H9 (cell line): ENCODE measurements at regions not wholly inside any gene's neighbourhood (a gene's known extent, or its start where the extent isn't known, plus 50 kb on each side); places are given as distances from the start of the nearest gene placed in this dataset.

Source experiments
- DNase-seq: peaks from one replicate; pipeline ENCODE4 v3.0.0-alpha.2; 2017
- H2AFZ ChIP-seq: one replicate; pipeline ENCODE4 v1.6.1; 2013; ENCODE audit warnings: mild to moderate bottlenecking, low read length, control low read depth, moderate library complexity
- H2AK5ac ChIP-seq: 2 replicates; pipeline ENCODE4 v1.6.1; 2013; ENCODE audit warnings: low read length, control low read depth, mixed read lengths; ENCODE audit not compliant: insufficient read length
- H2BK120ac ChIP-seq: one replicate; pipeline ENCODE4 v1.6.1; 2013; ENCODE audit warnings: low read depth, mild to moderate bottlenecking, low read length, control low read depth, inconsistent platforms; ENCODE audit not compliant: poor library complexity, severe bottlenecking
- H2BK12ac ChIP-seq: 2 replicates; pipeline ENCODE4 v1.6.1; 2013; ENCODE audit warnings: low read length, control low read depth, mixed read lengths, low read depth; ENCODE audit not compliant: insufficient read length
- H2BK15ac ChIP-seq: 2 replicates; pipeline ENCODE4 v1.6.1; 2013; ENCODE audit warnings: low read depth, low read length, control low read depth
- H2BK20ac ChIP-seq: one replicate; pipeline ENCODE4 v1.6.1; 2013; ENCODE audit warnings: low read depth, mild to moderate bottlenecking, low read length, control low read depth, inconsistent platforms; ENCODE audit not compliant: poor library complexity, severe bottlenecking
- H2BK5ac ChIP-seq: 2 replicates; pipeline ENCODE4 v1.6.1; 2013; ENCODE audit warnings: low read length, control low read depth, mixed read lengths; ENCODE audit not compliant: insufficient read length
- H3K14ac ChIP-seq: 2 replicates; pipeline ENCODE4 v1.6.1; 2013; ENCODE audit warnings: low read length, control low read depth; ENCODE audit not compliant: insufficient read depth
- H3K18ac ChIP-seq: 2 replicates; pipeline ENCODE4 v1.6.1; 2013; ENCODE audit warnings: low read depth, mild to moderate bottlenecking, mixed read lengths, low read length, control low read depth; ENCODE audit not compliant: insufficient read length
- H3K23ac ChIP-seq: 2 replicates; pipeline ENCODE4 v1.6.1; 2013; ENCODE audit warnings: low read length, control low read depth, mixed read lengths, low read depth; ENCODE audit not compliant: insufficient read length
- H3K23me2 ChIP-seq: 2 replicates; pipeline ENCODE4 v1.6.1; 2013; ENCODE audit warnings: low read depth, mild to moderate bottlenecking, mixed read lengths, low read length, control low read depth; ENCODE audit not compliant: insufficient read length, poor library complexity, severe bottlenecking
- H3K27ac ChIP-seq: 2 replicates; pipeline ENCODE4 v1.5.1; 2013; ENCODE audit warnings: low read length, control low read depth, mixed read lengths, low read depth; ENCODE audit not compliant: insufficient read length
- H3K27me3 ChIP-seq: 2 replicates; pipeline ENCODE4 v1.6.1; 2013; ENCODE audit warnings: low read length, control low read depth, inconsistent platforms; ENCODE audit not compliant: insufficient read depth
- H3K4ac ChIP-seq: 2 replicates; pipeline ENCODE4 v1.6.1; 2013; ENCODE audit warnings: low read depth, mild to moderate bottlenecking, control low read depth, inconsistent platforms, low read length, moderate library complexity
- H3K4me1 ChIP-seq: 2 replicates; pipeline ENCODE4 v1.6.1; 2013; ENCODE audit warnings: low read length, control low read depth, inconsistent platforms; ENCODE audit not compliant: insufficient read depth
- H3K4me2 ChIP-seq: 2 replicates; pipeline ENCODE4 v1.6.1; 2013; ENCODE audit warnings: low read length, control low read depth, mixed read lengths; ENCODE audit not compliant: insufficient read length, insufficient read depth
- H3K56ac ChIP-seq: 2 replicates; pipeline ENCODE4 v1.6.1; 2013; ENCODE audit warnings: low read depth, mild to moderate bottlenecking, mixed read lengths, low read length, control low read depth; ENCODE audit not compliant: insufficient read length
- H3K79me1 ChIP-seq: 2 replicates; pipeline ENCODE4 v1.6.1; 2013; ENCODE audit warnings: low read depth, mild to moderate bottlenecking, moderate library complexity, low read length, control low read depth, inconsistent platforms; ENCODE audit not compliant: insufficient read depth, poor library complexity, severe bottlenecking
- H3K79me2 ChIP-seq: 2 replicates; pipeline ENCODE4 v1.6.1; 2013; ENCODE audit warnings: low read length, control low read depth, inconsistent platforms; ENCODE audit not compliant: insufficient read depth
- H3K9ac ChIP-seq: 2 replicates; pipeline ENCODE4 v1.6.1; 2013; ENCODE audit warnings: low read length, control low read depth, mixed read lengths; ENCODE audit not compliant: insufficient read length; ENCODE audit errors: extremely low read depth
- H3K9me3 ChIP-seq: one replicate; pipeline ENCODE4 v1.6.1; 2013; ENCODE audit warnings: low read depth, low read length, inconsistent platforms; ENCODE audit not compliant: control insufficient read depth
- H3T11ph ChIP-seq: one replicate; pipeline ENCODE4 v1.6.1; 2013; ENCODE audit warnings: mild to moderate bottlenecking, low read length, control low read depth, inconsistent platforms
- H4K20me1 ChIP-seq: one replicate; pipeline ENCODE4 v1.6.1; 2013; ENCODE audit not compliant: control insufficient read depth, insufficient read length, insufficient read depth
- H4K5ac ChIP-seq: 2 replicates; pipeline ENCODE4 v1.6.1; 2013; ENCODE audit warnings: low read depth, mild to moderate bottlenecking, mixed read lengths, low read length, control low read depth; ENCODE audit not compliant: insufficient read length
- H4K8ac ChIP-seq: replicated peaks from 2 replicates; pipeline ENCODE4 v1.6.1; 2013; ENCODE audit warnings: low read length, control low read depth, mixed read lengths, low read depth; ENCODE audit not compliant: insufficient read length
- H4K91ac ChIP-seq: 2 replicates; pipeline ENCODE4 v1.6.1; 2013; ENCODE audit warnings: low read depth, mild to moderate bottlenecking, moderate library complexity, mixed read lengths, low read length, control low read depth; ENCODE audit not compliant: insufficient read length
- H3K27ac Mint-ChIP-seq, 3 experiments: 2 replicates in 2 of 3; 3 replicates in 1 of 3; pipeline ENCODE4 v1.8.0; 2020 to 2021; ENCODE audit warnings: mixed read lengths in 3 of 3, mild to moderate bottlenecking in 1 of 3, moderate library complexity in 1 of 3
- H3K27me3 Mint-ChIP-seq: 2 replicates; pipeline ENCODE4 v1.8.0; 2021; ENCODE audit warnings: low read depth, mild to moderate bottlenecking, moderate library complexity, mixed read lengths
- H3K36me3 Mint-ChIP-seq, 3 experiments: 2 replicates in 2 of 3; 3 replicates in 1 of 3; pipeline ENCODE4 v1.8.0; 2020 to 2021; ENCODE audit warnings: low read depth in 3 of 3, mixed read lengths in 3 of 3; ENCODE audit not compliant: insufficient read depth in 1 of 3
- H3K4me1 Mint-ChIP-seq, 2 experiments: 2 replicates each; pipeline ENCODE4 v1.8.0; 2020; ENCODE audit warnings: mixed read lengths in 2 of 2
- H3K4me3 Mint-ChIP-seq, 2 experiments: 2 replicates in 1 of 2; 3 replicates in 1 of 2; pipeline ENCODE4 v1.8.0; 2020 to 2021; ENCODE audit warnings: mild to moderate bottlenecking in 2 of 2, mixed read lengths in 2 of 2, moderate library complexity in 1 of 2
- H3K9me3 Mint-ChIP-seq, 2 experiments: 2 replicates in 1 of 2; 3 replicates in 1 of 2; pipeline ENCODE4 v1.8.0; 2020; ENCODE audit warnings: mild to moderate bottlenecking in 2 of 2, mixed read lengths in 2 of 2, moderate library complexity in 1 of 2
- CTCF ChIP-seq: fragments of 200-600 bp; sonication (generic); conservative IDR thresholded peaks from 3 replicates; pipeline ENCODE4 v1.8.0; 2021; ENCODE audit warnings: antibody characterized with exemption, mild to moderate bottlenecking
- WGBS: extraction: QIAGEN DNeasy Blood & Tissue Kit; methylation state at CpG from one replicate; pipeline ENCODE4 v1.1.7; 2013; ENCODE audit warnings: missing lambda C conversion rate, low lambda C conversion rate, mixed read lengths; ENCODE audit not compliant: insufficient read length; ENCODE audit errors: extremely low coverage; 5-methylcytosine and 5-hydroxymethylcytosine counted together

- Histone ChIP-seq H3K4me1 (no peaks in the 10 kb centered on the region), H3K79me1 (no peaks in the 10 kb centered on the region), H3K4me2 (no peak overlapping the region), H2AFZ (no peak overlapping the region), H2BK15ac (no peak overlapping the region), H2BK12ac (no peak overlapping the region), H3K56ac (no peak overlapping the region), H4K5ac (no peak overlapping the region), H3K18ac (no peak overlapping the region), H3K14ac (no peak overlapping the region), H2BK5ac (no peak overlapping the region), H3K9ac (no peak overlapping the region), H3K23me2 (no peaks in the 10 kb centered on the region), H3K27me3 (no peaks in the 10 kb centered on the region), H2AK5ac (no peak overlapping the region), H3K79me2 (no peaks in the 10 kb centered on the region), H3K4ac (no peak overlapping the region), H3K27ac (no peak overlapping the region), H2BK120ac (no peak overlapping the region), H4K91ac (no peak overlapping the region), H2BK20ac (no peak overlapping the region), H4K20me1 (no peaks in the 10 kb centered on the region), H4K8ac (no peak overlapping the region), H3K23ac (no peak overlapping the region), H3T11ph (no peak overlapping the region), H3K9me3 (no peaks in the 10 kb centered on the region)
- Mint-ChIP-seq H3K4me1 (no peaks in the 10 kb centered on the region), H3K9me3 (no peaks in the 10 kb centered on the region), H3K27ac (no peak overlapping the region), H3K36me3 (no peaks in the 10 kb centered on the region), H3K27me3 (no peaks in the 10 kb centered on the region), H3K4me3 (no peak overlapping the region)
- DNase-seq: no peak
- WGBS: no CpG with 5 or more reads among the region's 2 CpGs
- no peak for TF ChIP-seq CTCF
Observed at GRCh38 chr11:105229761-105230160, 90.2 kb upstream of the CARD18 start.
